ENCODE measurements at regions not wholly inside any gene's neighbourhood (a gene's known extent, or its start where the extent isn't known, plus 50 kb on each side); places are given as distances from the start of the nearest gene placed in this dataset.

DNA sequence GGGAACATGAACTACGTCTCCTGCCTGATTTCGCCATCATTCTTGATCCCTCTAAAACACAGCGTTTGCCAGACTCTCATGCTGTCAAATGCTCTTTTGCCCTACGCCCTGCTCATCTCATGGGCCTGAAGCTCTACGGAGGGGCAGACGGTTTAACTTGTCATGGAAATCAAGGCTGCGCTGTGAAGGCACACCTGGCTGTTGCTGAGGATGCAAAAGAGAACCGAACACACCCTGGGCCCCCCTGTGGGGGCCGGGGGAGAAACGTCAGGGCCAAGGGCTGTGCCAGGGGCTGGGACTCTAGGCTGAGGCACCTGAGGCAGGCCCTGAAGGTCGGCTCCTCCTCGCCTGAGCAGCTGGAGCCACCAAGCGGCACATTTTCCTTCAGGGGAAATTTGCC is 957.2 kb downstream of the BRD1 start:
- no peak for DNase-seq

DNA sequence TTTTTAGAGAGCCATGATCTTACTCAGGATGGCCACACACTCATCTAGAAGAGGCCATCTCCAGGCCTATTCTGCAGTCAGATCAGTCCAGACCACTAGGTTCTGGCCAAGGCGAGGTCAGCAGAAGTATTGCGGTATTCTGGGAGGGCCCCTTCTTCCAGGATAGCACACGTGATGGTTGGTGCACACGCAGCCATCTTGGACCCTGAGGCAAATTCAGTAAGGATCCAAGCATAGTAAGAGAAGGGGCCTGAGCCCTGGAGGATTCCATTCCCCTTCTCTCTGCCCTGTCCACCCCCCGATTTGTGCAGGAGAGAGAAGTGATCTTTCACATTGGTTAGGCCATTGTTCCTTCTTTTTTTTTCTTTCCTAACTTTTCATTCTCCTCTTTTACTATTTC is 957.9 kb downstream of the BRD1 start:
- no peak for DNase-seq

DNA sequence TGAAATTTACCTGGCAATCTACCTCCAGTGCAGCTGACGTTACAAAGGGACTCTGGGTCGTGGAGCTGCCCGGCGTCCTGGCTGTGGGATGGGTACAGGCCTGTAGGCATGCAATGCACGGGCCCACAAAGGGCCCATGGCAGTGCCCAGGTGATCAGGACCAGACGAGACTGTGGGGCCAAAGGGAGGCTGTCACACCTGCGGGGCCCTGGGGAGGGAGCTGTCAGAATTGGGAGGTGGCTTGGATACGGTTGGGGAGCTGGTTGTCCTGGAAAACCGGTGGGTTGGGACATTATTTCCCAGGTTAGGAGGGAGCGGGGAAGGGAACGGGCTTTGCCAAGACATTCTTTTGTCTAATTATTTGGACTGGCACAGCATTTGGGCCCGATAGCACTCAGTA is 958.5 kb downstream of the BRD1 start:
- DNase-seq: no peak

DNA sequence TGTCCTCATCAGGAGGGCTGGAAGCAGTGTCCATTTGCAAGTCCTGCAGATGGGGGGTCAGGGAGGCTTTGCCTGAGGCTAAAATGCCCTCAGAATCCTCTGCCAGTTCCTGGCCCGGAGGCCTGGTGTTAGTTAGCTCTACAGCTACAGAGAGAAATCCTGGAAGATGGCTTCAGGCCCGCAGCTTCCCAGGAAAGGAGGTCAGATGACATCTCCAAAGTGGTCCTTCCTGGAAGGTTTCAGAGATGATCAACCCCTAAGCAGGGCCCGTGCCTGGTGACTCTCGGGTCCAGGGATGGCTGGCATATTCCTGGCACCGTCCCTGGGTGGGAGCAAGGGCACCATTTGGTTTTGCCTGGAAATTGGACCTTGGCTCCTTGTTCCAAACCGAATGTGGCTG is 959.1 kb downstream of the BRD1 start:
- no peak for DNase-seq

DNA sequence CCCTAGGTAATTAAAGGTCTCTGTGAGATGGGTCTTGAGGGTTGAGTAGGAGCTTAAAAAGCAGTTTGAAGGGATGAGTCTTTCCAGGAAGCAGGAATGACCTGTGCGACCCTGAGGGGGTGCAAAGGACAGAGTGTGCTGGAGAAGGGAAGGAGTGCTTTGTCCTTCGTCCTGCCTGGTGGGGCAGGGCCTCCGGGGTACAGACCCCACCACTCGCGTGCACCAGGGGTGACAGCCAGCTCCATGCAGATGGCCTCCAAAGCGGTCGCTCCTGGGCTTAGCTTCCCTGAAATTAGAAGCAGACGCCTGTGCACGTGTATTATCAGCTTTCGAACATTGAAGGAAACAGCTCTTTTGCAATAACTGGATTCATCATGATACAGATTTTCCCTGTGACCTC is 959.8 kb downstream of the BRD1 start:
- no peak for DNase-seq

DNA sequence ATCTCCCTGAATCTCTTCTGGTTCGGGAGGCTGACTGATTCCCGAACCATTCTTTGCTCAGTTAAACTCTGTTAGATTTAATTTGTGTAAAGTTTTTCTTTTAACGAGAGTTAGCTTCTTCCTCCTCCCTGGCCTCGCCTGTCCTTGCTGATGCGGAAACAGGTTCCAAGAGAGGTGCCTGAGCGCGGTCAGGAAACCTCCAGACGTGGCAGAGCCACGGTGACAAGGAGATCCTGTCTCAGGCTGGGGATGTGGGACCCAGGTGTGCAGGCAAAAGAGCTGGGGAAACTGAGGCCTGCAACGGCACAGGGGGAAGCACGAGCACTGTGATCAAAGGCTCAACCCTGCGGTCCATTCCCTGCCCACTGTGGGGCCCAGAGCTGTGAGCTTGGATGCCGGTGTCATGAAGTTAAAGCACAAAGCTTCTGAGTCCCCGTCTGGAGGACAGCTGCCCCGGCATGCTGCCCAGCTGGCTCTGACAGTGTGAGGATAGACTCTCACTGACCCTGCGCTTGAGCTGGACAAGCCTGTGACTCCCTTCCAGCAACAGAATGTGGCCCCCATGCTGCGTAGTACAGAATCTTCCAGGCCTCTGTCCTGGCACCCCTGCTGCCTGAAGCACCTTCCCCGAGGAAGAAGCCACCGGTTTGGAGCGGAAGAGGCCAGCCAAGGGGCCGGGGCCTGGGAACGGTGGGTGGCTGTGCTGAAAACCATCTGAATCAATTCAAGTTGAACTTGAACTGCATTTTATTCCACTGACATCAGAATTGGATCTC is 960.6 kb downstream of the BRD1 start:
- no peak for DNase-seq

DNA sequence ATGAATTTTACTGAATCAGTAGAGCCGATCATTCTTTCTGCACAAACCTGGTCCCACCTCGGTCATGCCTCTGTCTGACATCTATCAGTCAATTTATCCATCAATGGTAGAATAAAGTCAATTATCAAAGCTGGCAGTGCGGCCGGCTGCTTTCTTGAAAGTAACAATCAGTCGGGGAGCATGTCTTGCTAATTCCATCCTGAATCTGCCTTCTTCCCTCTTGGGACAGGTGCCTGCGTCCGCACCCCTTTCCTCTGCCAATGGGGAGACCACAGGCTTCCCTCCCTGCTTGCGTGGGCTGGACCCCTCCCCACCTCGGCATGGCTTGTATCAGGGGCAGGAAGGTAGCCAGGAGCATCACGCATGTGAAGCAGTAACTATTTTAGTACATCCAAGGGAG is 962.9 kb downstream of the BRD1 start:
- DNase-seq: no peak

DNA sequence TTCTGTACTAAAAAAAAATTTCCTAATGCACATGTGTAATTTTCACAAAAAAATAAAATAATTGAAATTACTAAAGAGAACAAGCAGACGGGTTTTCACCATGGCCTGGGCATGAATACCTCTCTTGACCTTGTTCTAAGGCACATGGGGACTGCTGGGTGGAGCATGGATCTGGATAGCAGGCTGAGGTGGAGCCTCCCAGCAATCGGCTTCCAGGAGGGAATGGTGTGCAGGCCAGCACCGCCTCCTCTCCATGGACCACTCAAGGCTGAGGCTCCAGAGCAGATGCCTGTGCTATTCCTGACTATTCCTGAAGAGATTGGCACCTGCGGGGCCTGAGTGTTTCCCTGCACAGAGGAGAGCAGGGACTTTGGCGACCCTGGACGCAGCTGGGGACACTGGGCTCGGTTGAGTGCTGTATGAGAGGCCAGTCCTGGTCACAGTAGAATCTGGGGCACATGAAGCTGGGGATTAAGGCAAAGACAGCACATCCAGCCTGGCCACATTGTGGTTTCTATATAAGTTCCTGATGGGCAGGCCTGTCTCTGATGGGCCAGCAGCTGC is 963.6 kb downstream of the BRD1 start:
- no peak for DNase-seq

DNA sequence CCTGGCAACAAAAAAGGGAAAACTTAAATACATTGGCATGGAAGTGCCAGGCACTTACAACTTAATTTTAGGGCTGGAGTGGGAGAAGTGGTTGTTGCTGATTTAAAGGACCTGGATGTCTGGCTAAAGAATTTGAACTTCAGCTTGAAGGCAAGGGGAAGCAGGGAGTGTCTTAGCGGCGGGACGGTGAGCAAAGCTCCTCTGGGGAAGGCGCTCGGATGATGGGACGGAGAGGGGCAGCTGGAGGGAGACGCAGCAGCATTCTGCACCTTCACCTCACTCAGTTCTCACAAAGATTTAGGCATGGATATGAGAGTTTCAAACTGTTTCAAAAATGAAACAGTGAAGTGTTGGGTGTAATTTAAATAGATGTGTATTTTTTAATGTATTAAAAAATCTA is 967.1 kb downstream of the BRD1 start:
- DNase-seq: no peak

DNA sequence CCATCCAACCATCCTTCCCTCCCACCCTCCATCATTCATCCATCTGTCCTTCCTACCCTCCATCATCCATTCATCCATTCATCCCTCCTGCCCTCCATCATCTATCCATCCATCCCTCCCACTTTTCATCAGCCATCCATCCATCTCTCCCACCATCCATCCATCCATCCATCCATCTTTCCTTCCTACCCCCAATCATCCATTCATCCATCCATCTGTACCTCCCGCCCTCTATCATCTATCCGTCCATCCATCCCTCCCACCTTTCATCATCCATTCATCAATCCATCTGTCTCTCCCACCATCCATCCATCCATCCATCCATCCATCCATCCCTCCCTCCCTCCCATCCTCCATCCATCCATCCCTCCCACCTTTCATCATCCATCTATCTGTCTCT is 968.8 kb downstream of the BRD1 start:
- DNase-seq: no peak

DNA sequence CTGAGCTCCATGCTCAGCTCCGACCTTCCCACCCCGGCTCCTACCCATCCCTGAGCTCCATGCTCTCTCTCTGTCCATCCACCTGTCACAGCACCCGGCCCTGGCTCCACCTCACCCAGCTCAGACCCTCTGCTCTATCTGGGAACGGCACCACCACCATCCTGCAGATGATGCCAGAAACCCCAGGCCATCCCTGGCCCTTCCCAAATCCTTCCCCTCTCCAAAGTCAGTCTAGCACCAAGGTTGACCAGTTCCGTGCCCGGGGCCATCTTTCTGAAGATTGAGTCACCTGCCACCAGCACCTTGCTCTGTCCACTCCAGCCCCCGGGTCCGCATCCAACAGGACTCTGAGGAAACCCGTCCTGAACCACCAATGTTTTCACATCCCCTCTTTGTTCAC is 969.6 kb downstream of the BRD1 start:
- no peak for DNase-seq

DNA sequence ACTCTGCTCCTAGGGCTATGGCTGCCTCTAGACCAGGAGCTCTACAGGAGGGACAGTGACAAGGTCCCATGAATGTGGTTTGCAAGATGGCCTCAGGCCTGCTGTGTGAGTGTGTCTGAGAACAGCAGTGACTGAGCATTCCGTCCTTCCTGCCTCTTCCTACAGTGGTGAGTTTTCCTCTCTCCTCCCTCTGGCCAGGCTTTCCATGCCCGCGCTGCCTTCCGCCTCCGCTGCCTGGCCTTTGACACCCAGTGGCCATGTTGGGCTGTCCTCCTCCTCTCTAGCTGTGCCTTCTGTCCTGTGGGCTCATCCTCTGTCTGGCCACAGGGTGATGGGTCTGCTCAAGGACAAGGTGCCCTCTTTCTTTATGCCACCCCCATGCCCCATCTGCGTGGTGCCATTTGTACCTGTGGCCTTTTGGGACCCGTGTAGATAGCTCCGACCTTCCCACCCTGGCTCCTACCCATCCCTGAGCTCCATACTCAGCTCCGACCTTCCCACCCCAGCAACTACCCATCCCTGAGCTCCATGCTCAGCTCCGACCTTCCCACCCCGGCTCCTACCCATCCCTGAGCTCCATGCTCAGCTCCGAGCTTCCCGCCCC is 970.4 kb downstream of the BRD1 start:
- no peak for DNase-seq

DNA sequence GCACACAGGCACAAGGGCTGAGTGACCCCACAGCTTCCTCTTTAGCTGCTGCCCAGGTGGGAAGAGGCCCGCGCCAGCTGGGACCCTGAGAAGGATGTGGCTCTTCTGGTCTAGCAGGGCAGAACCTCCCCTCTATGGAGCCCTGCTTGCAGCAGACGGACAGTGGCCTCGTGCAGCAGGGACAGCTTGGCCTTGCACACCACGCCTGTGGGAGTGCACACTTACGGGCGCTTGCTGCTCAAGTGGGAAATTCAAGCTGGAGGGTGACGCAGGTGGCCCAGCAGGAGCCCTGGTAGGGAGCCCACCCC is 971.4 kb downstream of the BRD1 start:
- no peak for DNase-seq

DNA sequence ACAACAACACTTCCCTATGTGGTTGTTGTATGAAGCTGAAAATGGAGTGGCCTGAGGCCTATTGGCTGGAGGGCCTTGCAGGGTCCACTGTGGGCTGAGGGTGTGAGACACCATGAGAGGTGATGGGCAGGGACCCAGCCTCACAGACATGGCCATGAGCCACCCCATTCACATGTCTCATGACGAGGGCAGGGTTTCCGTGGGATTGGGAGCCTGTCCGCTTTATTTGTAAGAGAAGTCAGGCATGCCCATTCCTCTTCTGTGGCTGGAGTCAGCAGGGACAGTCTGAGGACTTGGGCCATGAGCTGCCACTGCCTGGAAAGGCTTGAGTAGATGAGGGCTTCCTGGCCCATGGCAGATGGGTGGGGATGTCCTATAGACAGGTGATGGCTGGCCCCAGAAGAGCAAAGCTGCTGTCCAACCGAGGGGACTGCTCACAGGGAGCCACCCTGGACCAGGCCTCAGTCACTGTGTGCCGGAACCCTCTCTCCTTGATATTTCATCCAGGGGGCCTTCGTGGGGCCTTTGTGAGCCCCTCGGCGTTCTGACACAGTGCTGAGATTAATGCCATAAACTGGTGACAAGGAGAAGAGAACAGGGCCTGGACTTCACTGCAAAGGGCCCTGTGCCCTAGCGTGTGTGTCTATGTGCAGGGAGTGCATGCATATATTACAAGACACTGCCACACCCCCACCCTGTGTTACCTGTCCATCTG is 971.9 kb downstream of the BRD1 start:
- DNase-seq: no peak

DNA sequence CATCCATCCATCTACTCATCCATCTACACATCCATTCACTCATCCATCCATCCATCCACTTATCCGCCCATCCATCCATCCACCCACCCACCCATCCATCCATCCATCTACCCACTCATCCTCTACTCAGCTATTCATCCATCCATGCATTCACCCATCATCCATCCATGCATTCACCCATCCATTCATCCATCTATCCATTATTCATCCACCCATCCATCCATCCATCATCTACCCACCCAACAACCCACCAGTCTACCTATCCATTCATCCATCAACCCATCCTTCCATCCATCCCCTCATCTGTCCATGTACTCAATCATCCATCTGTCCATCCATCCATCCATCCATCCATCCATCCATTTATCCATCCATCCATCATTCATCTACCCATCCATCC is 972.7 kb downstream of the BRD1 start:
- no peak for DNase-seq

DNA sequence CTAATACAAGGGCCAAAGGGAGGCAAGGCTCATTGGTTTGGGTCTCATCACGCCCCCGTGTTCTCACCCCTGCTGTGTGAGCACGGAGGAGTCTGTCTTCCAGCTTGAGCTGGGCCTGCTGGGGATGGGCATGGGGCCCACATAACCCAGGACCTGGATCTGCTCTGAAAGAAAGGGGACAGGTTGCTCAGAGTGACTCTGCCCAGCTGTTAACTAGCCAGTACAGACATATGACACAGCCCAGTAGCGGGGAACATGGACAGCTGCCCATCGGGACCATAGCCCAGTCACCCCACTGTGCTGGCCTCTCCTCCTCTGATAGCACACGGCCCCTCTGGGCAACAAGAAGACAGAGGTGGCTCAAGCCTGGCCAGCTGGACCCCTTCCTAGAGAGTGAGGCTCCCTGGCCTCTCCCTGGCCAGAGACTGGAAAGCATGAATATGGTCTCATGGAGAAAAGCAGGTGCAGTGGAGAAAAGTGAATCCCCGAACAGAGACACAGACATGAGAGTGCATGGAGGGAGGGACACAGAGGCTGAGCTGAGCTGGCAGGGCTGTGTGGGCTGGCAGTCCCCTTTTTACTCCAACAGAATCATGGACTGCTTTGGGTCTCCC is 973.9 kb downstream of the BRD1 start:
- DNase-seq: no peak

DNA sequence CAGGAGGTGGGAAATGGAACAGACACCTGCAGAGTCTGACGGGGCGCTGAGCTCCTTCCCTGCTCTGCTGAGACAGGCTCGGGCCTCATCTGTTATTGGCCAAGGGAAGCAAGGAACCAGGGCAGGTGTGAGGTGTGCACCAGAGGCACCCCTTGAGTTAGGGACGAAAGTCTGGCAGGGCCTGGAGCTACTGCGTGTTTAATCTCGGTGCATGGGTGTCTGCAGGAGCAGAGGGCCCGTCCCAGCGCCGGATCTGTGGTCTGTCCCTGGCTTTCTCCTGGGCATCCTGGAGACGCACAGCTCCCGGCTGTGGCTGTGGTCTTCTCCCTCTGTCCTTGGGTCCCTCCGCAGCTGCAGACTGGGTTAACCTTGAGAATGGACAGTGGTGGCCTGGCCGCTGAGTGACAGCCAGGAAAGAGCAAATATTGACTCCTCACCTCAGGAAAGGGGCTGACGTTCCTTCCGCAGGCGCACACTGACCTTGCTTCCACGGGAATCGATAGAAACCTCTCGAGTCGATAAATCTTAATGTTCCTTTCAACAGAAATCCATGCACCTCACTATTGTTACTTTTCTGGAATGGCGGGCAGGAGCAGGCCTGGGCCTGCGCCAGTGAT is 975.6 kb downstream of the BRD1 start:
- no peak for DNase-seq

DNA sequence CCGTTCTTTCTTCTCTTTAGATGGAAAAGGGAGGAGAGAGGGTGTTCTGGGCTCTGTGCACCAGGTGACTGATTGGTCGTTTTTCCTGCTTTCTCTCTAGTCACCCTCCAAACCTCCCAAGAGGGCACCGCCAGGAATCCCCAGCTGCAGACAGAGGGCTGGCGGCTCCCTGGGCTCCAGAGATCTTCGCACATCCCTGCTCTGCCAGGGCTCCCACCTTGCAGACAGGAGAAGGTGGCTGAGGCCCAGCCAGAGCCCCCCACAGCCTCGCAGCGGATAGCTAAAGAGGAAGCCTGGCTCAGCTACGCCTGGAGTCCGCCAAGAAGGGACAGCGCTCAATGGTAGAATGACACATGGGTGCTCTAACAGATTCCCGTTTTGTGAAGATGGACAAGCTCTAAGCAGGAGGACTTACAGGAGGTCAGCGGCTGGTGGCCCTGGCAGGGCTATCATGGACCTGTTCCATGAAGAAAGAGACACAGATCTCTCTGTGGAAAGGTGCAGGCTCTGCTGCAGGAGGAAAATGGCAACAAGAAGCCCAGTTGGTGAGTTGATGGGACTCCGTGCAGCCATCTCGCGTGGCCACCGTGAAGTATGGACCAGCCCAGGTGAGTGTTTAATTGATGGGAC is 976.9 kb downstream of the BRD1 start:
- DNase-seq: no peak

DNA sequence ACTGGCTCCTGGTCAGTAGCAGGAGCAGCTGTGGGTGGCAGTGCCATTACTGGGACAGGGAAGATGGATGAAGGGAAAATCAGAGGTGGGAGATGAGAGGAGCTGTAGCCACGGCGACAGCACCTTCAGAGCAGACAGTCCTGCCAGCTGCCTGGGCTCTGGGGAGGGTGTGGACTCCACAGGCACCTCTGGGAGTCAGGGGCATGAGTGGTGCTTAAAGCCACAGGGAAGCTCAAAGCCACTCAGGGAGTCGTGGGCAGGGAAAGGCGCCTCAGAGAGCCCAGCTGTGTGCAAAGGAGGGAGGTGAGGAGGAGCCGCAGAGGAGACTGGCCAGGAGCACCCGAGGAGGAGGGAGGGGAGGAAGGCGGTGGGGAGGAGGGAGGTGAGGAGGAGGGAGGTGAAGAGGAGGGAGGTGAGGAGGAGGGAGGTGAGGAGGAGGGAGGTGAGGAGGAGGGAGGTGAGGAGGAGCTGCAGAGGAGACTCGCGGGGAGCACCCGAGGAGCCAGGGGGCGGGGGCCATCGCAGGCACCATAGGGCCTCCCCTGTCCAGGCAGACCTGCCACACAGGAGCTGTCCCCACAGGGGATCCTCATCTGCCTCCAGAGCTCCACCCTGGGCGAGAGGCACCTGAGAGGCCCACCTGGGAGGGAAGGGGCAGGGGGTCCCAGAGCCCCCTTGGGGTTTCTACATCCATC is 977.6 kb downstream of the BRD1 start:
- DNase-seq: no peak

DNA sequence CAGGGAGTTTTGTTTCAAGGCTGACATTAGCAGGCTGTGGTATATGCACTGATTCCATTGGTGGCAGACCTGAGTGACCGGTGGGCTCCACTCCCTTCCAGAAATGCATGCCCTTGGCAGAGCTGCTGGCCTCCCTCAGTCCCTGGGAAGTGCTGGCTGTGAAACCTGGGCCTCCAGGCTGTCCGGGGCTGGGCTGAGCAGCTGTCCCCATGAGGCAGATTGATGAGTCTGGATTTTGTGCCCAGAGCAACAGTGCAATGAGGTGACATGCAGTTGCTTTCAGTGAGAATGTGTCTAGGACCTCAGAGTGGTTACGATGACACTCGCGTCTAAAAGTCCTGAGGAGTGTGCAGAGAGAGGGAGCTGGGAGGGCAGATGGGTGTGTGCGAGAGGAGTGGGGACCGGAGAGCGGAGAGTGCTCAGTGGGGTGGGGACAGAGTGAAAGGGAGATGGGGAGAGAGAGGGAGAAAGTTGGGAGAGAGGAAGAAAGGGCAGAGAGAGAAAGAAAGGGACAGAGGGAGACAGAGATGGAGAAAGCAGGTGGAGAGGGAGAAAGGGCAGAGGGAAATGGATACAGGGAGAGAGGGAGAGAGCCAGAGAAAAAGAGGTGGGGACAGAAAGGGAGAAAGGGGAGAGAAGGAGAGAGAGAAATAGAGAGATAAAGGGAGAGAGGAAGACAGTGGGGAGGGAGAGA is 978.3 kb downstream of the BRD1 start:
- no peak for DNase-seq

DNA sequence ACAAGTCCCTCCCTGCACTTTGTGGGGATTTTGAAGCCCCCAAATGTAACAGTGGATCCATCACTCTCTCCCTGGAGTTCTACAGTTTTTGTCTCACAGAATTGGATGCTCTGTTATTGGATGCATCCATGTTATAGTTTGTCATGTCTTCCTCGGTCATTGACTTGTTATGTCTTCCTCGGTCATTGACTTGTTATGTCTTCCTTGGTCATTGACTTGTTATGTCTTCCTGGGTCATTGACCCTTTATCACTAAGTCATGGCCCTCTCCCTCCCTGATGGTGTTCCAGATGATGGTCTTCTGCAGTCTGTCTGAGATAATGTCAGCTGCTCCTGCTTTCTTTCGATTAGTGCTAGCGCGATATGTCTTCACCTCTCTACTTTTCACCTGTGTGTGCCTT is 981.5 kb downstream of the BRD1 start:
- no peak for DNase-seq
